ENCODE measurements at regions not wholly inside any gene's neighbourhood (a gene's known extent, or its start where the extent isn't known, plus 50 kb on each side); places are given as distances from the start of the nearest gene placed in this dataset.

GRCh38 chr19:31502536-31503170 lies 153.4 kb upstream of the TSHZ3 start:
- no peak for DNase-seq

- no peak for DNase-seq
Observed at GRCh38 chr19:31503211-31503610, 154.0 kb upstream of the TSHZ3 start.

DNA sequence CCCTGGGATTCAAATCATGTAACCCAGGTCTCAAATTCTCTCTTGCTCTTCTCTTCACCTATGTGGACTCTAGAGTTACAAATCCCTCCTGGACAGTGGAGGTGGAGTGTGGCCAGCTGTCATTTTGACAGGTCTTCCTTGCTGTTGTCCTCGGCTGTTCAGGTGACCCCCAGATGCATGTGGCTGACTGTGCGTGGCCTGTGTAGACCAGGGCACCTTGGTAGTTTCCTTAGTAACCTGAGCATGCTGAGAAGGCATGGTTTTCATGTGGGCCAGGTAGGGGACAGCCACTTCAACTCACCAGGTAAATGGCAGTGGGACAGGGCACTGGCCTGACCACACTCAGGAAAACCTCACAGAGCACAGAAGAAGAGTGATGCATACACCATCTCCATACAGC lies 155.0 kb upstream of the TSHZ3 start:
- no peak for DNase-seq

GRCh38 chr19:31505596-31505910 lies 156.3 kb upstream of the TSHZ3 start:
- no peak for DNase-seq

- no peak for DNase-seq
Observed at GRCh38 chr19:31506102-31506501, 156.9 kb upstream of the TSHZ3 start.

DNA sequence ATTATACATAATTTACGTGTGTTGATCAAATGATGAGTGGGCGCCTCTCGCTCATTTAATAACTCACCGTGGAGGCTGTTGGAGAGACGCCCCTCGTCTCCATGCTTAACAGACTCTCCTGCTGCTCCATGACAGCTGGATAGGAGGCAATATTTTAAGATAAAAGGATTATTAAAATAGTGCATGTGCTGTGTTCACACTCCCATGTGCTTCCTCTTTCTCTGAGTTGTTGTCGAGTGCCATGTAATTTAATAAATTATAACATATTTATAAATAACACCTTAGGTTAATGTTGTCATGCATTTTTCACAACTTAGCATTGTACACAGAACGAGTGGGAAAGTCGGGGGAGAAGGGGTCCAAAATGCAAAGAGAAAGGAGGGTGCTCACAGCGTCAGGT lies 161.4 kb upstream of the TSHZ3 start:
- DNase-seq = no peak

GRCh38 chr19:31511098-31511497 lies 161.9 kb upstream of the TSHZ3 start:
- no peak for DNase-seq

DNA sequence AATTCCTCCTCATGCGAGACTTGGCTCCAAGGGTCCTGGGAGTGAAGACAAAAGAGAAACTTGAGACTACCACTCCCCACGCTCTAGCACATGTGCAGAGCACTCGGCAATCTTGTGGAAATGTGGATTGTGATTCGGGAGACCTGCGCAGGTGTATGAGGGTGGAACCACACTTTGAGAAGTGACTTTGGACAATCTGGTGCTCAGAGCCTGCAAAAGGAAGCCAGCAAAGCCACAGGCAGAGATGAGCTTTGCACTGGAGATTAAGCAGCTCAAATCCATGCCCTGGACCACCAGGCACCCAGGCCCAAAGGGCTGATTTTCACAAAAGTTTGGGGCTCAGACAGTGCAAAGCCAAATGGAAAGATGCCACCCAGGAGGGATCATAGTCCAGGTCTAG lies 162.5 kb upstream of the TSHZ3 start:
- no peak for DNase-seq

DNA sequence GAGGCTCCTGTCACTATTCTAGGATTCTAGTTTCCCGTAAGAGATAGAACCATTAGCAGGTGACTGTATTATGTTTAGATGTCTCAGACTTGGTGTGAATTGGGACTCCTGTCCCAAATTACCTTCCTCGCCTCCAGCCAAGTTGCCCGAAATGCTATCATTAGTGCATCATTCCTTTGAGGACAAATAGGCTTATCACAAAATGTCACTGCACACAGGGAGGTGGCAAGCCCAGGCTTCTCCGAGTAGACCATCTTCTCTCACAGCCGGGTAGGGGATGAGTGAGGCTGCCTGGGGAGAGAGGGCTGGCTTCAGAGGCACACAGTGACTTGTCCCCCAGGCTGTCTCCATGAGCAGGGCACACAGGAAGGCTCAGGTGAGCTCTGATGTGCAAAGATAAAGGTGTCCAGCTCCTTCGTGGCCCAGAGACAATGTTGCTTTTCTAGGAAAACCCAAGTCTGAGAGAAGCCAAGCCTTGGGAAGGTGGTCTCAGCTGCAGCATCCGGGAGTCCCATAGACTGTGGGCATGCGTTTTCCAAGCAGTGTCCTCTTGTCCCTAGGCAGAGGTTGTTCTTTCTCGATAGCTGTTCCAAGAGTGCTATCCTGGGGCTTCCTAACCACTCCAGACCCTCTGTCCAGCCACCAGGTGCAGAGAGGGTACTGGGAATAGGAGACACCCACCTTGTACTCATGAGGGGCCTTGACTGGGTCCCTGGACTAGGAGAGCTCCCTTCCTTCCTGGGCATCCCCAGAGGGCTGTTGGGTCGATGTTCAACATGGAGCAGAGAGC lies 163.1 kb upstream of the TSHZ3 start:
- DNase-seq = no peak

GRCh38 chr19:31513841-31514240 lies 164.6 kb upstream of the TSHZ3 start:
- no peak for DNase-seq

GRCh38 chr19:31515931-31516330 lies 166.7 kb upstream of the TSHZ3 start:
- DNase-seq = no peak

GRCh38 chr19:31516756-31517155 lies 167.5 kb upstream of the TSHZ3 start:
- no peak for DNase-seq

DNA sequence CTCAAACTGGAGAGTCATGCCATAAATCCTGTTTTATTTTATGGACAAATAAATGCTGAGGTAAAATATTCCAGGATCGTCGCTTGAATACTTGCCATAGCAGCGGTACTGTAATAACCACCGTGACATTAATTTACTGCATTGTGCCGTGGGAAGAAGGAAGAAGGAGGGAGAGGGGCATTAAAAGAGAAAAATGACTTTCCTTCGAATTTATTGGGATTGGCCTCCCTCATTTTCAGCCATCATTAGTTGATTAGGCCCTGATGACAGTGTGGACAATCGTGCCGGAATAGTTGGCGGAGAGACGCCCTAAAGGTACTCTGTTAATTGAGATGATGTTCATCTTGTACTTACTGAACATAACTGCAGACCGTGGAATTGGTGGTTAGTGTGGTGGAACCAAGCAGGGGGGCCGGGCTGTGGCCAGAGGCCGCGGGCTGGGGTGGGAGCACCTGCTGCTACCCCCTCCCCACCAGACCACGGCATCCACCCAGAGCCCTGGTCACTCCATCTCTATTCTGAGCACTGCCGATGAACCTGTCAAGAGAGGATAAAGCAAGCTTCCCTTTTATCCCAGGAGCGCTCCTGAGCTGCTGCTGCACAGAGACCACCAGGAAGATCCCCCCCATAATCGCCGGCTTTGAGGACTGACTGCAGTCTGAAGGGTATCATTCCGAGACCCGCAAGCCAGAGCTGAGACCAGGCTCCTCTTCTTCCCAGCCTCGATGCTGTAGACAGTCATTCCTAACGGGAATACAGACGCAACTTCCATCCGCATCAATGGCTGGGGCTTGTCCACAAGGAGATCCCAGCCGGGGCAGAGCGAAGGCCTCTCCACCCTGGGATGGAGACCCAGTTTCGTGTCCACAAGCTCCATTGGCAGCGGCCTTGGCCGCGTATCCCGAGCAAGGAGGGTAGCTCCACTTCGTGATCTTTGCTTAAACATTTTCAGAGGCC lies 168.3 kb upstream of the TSHZ3 start:
- no peak for DNase-seq

DNA sequence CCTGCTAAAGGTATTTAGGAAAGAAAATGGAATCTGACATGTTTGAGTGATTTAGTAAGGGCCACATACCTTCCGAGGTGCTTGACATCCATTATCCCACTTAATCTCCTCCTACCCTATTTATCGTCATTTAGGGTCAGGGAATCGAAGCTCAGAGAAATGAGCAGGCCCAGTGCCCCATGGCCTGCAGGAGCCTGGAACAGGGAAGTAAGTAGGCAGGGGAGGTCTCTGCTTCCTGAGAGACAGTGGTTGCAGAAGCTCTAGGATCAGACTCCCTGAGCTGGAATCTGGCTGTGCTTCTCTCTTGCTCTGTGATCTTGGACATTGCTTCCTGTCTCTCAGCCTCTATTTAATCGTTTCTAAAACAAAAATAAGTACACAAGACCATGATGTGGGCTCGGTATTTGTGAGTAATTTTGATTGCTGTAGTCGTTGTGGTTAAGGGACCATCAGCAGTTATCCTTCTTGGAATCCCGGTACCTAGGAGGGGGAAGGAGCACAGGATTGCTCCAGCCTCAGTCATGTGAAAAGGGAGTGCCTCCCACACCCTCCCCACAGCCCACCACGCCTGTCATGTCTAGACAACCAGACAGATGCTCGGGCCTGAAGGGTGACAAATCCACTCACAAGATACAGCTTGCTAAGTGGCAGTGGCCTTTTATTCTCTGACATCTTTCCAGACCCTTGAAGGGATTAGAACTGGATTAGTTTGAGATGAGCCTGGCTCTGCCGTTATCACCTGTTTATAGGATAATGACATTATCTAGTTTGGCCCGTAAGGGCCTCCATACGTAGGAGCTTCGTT lies 169.2 kb upstream of the TSHZ3 start:
- DNase-seq = no peak

DNA sequence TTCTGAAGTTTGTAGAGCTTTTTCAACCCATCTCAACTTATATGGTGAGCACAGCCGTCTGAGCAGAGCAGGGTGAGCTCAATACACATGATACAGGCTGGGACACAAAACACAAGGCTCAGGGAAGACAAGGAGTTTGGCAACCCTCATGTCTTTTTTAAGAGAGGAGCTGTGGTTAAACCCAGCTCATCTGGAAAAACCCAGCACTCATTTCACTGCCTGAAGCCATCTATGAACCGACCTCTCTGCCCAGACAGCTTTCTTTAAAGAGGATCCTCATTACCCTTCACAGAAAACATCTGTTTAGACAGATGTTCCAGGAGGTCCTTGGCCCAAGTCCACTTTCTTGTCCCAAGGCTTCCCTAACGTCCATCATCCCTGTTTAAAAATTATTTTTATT lies 170.0 kb upstream of the TSHZ3 start:
- no peak for DNase-seq

GRCh38 chr19:31519908-31520307 lies 170.7 kb upstream of the TSHZ3 start:
- no peak for DNase-seq

DNA sequence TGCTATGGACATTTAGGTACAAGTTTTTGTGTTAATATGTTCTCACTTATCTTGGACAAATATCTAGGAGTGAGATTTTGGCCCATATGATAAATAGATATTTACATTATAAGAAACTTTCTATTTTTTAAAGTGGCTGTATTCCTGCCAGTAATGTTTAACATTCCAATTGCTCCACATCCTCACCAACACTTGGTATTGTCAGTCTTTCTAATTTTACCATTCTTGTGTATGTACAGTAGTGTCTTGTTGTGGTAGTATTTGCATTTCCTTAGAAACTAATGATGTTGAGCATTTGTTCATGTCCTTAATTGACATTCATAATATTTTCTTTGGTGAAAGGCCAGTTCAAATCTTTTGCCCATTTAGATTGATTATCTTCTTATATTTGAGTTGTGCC lies 171.4 kb upstream of the TSHZ3 start:
- no peak for DNase-seq

DNA sequence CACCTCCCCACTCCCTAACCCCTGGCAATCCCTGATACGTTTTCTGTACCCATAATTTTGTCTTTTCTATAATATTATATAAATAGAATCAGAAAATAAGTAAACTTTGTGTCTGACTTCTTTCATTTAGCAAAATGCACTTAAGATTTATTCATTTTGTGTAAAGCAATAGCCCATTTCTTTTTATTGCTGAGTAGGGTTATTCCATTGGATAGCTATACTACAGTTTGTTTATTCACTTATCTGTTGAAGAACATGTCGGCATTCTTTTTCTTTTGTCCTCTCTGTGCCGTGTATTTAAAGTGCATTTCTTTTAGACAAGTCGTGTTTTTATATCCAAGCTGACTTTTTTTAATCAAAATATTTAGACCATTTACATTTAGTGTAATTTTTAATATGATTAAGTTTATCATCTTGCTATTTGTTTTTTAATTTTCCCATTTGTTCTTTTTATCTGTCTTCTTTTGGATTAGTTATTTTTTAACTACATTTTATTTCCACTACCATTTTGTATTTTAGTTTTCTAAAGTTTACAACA lies 176.4 kb upstream of the TSHZ3 start:
- no peak for DNase-seq

DNA sequence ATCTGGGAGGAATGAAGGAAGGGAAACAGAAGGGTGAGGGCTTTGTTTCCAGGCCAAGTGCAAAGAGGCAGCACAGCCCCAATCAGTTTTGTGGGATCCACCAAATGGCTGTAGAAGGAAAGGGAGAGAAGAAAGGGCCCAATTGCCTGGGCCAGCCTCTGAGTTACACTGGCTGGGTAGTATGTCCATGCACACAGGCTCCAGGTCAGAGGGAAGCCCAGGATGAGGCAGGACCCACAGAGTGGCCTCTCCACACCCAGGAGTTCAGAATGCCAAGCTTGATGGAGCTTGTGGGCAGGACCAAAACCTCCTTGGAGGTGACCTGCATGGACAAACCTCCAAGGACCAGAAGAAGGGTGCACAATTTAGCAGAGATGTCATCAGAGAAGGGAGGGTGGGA lies 178.2 kb upstream of the TSHZ3 start:
- DNase-seq = no peak

DNA sequence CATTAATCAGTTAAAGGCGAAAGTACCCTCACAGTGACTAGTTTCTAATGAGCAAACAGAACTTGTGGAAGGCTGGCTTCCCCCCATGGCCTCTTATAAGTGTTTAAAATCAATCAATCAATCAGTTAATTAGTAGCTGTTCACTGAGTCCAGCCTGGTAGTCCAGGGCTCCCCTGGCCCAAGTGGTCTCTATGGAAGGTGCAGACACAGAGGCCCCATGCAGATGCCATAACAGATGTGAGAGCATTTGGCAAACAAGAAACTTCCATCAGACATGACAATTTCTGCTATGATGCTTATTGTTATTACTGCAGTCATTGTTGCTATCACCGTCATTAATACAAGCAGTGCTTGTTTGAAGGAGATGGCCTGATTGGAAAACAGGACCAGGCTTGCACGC lies 179.0 kb upstream of the TSHZ3 start:
- no peak for DNase-seq

GRCh38 chr19:31529121-31529520 lies 179.9 kb upstream of the TSHZ3 start:
- no peak for DNase-seq

GRCh38 chr19:31530781-31531180 lies 181.5 kb upstream of the TSHZ3 start:
- no peak for DNase-seq

- DNase-seq = no peak
Observed at GRCh38 chr19:31531326-31531725, 182.1 kb upstream of the TSHZ3 start.
